HG03575 (cell line): ENCODE measurements at regions not wholly inside any gene's neighbourhood (a gene's known extent, or its start where the extent isn't known, plus 50 kb on each side); places are given as distances from the start of the nearest gene placed in this dataset.
"Not testable (repeated sequence)": the region's sequence is repeated elsewhere in the genome, so short reads cannot be mapped to it uniquely, and the experiment has no call there.

Experiments
- ATAC-seq: cut with Tn5 transposase; IDR thresholded peaks from one replicate; pipeline ENCODE4 v1.9.1; 2021; ENCODE audit not compliant: unreplicated experiment, insufficient number of reproducible peaks, low FRiP score; ENCODE audit errors: extremely low read depth

DNA sequence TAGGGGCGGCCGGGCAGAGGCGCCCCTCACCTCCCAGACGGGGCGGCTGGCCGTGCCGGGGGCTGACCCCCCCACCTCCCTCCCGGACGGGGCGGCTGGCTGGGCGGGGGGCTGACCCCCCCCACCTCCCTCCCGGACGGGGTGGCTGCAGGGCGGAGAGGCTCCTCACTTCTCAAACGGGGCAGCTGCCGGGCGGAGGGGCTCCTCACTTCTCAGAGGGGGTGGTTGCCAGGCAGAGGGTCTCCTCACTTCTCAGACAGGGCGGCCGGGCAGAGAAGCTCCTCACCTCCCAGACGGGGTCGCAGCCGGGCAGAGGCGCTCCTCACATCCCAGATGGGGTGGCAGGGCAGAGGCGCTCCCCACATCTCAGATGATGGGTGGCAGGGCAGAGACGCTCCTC, 836.8 kb downstream of the RAPGEF2 start:
- not testable (repeated sequence) for ATAC-seq

DNA sequence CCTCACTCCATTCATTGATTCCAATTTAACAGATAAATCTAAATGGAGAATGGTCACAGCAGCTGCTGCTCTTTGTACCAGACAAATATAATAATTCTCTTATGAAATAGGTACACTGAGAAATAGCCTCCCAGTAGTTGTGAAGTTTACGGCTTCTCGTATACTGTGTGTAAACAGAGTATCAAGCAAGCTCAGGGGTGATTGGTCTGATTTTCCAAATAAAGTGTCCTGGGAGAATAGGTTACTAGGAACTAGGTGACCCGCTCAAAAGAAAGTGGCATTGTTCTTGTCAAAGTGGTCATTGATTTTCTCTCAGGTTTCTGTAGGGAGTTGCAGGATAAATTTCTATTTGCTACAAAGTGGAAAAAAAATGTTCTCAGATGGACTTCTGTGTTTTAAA, 838.2 kb downstream of the RAPGEF2 start:
- no peak for ATAC-seq

- ATAC-seq, result no peak
Measured at GRCh38 chr4:159944477-159944876, 841.6 kb downstream of the RAPGEF2 start.

- no peak for ATAC-seq
Measured at GRCh38 chr4:159946983-159947615, 844.2 kb downstream of the RAPGEF2 start.

DNA sequence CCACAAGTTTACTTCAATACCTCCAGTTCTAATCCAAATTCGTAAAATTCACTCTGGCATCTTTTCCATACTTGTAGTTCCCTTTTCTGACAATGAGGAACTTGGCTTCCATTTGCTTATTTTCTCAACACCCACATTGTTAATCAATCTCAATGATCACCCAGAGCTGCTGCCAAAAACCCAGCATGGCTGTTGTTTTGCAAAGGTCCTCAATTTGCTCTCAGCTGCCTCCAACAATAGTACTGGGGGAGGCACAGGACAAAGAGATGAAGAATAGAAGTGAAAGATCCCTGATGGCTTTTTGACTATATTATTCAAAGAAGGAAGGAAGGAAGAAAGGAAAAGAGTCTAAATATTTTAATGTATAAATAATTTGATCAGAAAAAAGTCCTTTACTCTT, 847.8 kb downstream of the RAPGEF2 start:
- ATAC-seq, result no peak

- no peak for ATAC-seq
Measured at GRCh38 chr4:159966746-159967145, 863.9 kb downstream of the RAPGEF2 start.

- not testable (repeated sequence) for ATAC-seq
Measured at GRCh38 chr4:159976871-159977482, 874.1 kb downstream of the RAPGEF2 start.

DNA sequence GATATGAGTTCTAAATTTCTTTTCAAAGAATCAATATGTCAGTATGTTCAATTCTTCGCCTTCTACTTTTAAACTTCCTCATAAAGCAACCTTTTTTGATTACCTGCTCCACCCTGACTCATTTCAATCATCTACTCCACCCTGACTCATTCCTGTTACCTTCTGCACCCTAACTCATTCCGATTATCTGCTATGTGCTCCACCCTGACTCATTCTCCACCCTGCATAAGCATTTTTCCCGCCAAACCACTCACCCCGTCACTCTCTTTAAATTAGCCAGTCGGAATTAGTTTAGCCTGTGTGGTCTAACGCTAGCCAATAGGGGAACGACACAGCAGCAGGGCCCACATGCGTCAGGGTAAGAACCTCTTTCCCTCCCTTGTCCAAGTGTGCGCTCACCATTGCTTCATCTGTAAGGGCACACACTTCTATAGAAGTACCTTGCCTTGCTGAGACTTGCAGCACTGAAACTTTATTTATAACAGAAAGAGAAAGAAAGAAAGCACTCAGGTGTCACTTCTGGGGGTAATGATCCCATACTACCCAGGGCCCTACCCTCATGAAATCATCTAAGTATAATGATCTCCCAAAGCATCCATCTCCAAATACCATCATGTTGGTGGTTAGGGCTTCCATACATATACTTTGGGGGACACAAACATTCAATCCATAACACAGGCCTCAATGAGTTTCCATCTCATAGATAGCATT, 875.2 kb downstream of the RAPGEF2 start:
- ATAC-seq, result no peak

GRCh38 chr4:159979351-159979750, 876.5 kb downstream of the RAPGEF2 start:
- no peak for ATAC-seq

GRCh38 chr4:159979953-159980352, 877.1 kb downstream of the RAPGEF2 start:
- no peak for ATAC-seq

GRCh38 chr4:159980826-159981468, 878.1 kb downstream of the RAPGEF2 start:
- ATAC-seq, result no peak

- no peak for ATAC-seq
Measured at GRCh38 chr4:159981469-159981856, 878.6 kb downstream of the RAPGEF2 start.

DNA sequence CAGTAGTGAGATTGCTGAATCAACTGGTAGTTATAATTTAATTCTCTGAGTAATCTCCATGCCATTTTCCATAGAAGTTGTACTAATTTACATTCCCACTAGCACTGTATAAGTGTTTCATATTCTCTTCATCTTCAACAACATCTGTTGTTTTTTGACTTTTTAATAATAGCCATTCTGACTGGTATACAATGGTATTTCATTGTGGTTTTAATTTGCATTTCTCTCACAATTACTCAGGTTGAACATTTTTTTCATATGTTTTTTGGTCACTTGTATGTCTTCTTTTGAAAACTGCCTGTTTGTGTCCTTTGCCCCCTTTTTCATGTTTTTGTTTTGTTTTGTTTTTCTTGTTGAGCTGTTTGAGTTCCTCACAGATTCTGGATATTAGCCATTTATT, 880.2 kb downstream of the RAPGEF2 start:
- ATAC-seq, result no peak

GRCh38 chr4:160009656-160010493, 907.0 kb downstream of the RAPGEF2 start:
- no peak for ATAC-seq

DNA sequence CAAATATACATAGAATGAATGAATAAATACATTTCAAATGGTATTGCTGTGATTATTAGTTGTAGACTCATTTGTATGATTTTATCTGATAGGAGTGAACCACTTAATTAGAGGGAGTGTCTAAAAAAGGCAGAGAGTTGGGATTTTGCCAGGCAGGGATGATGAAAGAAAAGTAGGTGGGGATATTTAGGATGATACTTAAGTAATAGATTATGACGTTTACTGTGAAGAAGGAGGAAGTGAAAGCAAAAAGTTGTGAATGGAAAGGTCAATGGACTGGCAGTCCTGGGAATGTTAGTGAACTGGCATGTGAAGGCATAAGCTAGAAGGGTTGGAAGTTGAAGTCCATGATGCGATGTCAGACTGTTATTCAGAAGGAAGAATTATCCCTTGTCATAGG, 917.1 kb downstream of the RAPGEF2 start:
- no peak for ATAC-seq

- ATAC-seq, result no peak
Measured at GRCh38 chr4:160020804-160021203, 917.9 kb downstream of the RAPGEF2 start.

GRCh38 chr4:160021870-160022269, 919.0 kb downstream of the RAPGEF2 start:
- ATAC-seq, result no peak

GRCh38 chr4:160026721-160027120, 923.8 kb downstream of the RAPGEF2 start:
- ATAC-seq, result no peak

DNA sequence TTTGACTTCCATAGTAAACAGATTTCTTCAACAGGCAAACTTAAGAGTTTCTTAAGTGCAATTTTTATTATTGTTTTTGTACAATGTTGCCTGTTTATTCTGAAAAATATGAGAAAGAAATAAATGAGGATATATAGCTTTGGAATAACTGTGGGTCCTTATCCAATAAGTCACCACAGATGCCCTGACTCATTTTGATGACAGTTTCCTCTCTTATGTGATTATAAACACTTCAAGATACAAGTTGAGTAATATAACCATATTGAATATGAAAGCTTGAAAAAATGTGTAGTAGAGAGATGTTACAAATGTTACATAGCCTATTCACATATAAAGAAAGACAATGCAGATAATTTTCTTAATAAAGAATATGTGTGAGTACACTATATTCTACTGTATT, 931.6 kb downstream of the RAPGEF2 start:
- ATAC-seq, result no peak
